GM12874 (cell line): ENCODE measurements at regions not wholly inside any gene's neighbourhood (a gene's known extent, or its start where the extent isn't known, plus 50 kb on each side); places are given as distances from the start of the nearest gene placed in this dataset.
A peak's percentile ranks its signal among the peaks of the same experiment; 100 is the strongest.

Experiments used
- CTCF ChIP-seq: IDR thresholded peaks from 2 replicates; pipeline ENCODE4 v1.5.1; 2011; ENCODE audit warnings: low read depth, mild to moderate bottlenecking, control low read depth, low read length, moderate library complexity; ENCODE audit not compliant: insufficient read depth

GRCh38 chr3:176661432-176661964 lies 535.8 kb downstream of the TBL1XR1 start:
- TF ChIP-seq CTCF, result no peak

GRCh38 chr3:176655404-176656094 lies 541.7 kb downstream of the TBL1XR1 start:
- no peak for TF ChIP-seq CTCF

GRCh38 chr3:176651622-176652021 lies 545.7 kb downstream of the TBL1XR1 start:
- no peak for TF ChIP-seq CTCF

GRCh38 chr3:176650478-176650877 lies 546.8 kb downstream of the TBL1XR1 start:
- TF ChIP-seq CTCF, result peak; percentile 1; the same call in 1 of the 2 replicates

GRCh38 chr3:176647987-176648386 lies 549.3 kb downstream of the TBL1XR1 start:
- TF ChIP-seq CTCF, result no peak

GRCh38 chr3:176633511-176633910 lies 563.8 kb downstream of the TBL1XR1 start:
- TF ChIP-seq CTCF, result no peak

GRCh38 chr3:176632925-176633324 lies 564.4 kb downstream of the TBL1XR1 start:
- no peak for TF ChIP-seq CTCF
